NB4 (cell line): ENCODE measurements at regions not wholly inside any gene's neighbourhood (a gene's known extent, or its start where the extent isn't known, plus 50 kb on each side); places are given as distances from the start of the nearest gene placed in this dataset.

Experiments
- TF ChIP-seq, protein P1 (sequence below): IDR thresholded peaks from one replicate; pipeline ENCODE4 v1.5.1; 2012; ENCODE audit warnings: low read depth, low read length
- TF ChIP-seq, protein P2 (sequence below): IDR thresholded peaks from 2 replicates; pipeline ENCODE4 v1.6.1; 2011; ENCODE audit warnings: low read depth, low read length

DNA sequence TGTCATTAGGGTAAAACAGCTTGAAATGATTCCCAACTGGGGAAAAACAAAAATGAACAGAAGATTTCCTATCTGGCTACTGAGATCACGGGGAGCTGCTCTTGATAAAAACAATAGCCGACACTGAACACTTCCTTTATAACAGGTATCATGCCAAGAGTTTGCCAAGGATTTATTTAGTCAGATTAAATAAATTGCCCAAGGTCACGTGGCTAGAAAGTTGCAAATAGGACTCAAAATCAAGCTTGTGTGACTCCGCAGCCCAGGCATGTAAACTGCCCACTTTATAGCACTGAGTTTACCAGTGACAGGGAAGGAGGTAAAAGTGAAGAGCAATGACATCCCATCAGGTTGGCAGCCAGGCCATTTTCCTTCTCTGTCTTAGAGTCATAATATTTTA is 120.7 kb upstream of the ZNF618 start:
- TF ChIP-seq, protein P1, sequence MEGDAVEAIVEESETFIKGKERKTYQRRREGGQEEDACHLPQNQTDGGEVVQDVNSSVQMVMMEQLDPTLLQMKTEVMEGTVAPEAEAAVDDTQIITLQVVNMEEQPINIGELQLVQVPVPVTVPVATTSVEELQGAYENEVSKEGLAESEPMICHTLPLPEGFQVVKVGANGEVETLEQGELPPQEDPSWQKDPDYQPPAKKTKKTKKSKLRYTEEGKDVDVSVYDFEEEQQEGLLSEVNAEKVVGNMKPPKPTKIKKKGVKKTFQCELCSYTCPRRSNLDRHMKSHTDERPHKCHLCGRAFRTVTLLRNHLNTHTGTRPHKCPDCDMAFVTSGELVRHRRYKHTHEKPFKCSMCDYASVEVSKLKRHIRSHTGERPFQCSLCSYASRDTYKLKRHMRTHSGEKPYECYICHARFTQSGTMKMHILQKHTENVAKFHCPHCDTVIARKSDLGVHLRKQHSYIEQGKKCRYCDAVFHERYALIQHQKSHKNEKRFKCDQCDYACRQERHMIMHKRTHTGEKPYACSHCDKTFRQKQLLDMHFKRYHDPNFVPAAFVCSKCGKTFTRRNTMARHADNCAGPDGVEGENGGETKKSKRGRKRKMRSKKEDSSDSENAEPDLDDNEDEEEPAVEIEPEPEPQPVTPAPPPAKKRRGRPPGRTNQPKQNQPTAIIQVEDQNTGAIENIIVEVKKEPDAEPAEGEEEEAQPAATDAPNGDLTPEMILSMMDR = no peak
- TF ChIP-seq, protein P2, sequence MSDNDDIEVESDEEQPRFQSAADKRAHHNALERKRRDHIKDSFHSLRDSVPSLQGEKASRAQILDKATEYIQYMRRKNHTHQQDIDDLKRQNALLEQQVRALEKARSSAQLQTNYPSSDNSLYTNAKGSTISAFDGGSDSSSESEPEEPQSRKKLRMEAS = no peak
